ENCODE measurements at regions not wholly inside any gene's neighbourhood (a gene's known extent, or its start where the extent isn't known, plus 50 kb on each side); places are given as distances from the start of the nearest gene placed in this dataset.

- TF ChIP-seq, protein P1, sequence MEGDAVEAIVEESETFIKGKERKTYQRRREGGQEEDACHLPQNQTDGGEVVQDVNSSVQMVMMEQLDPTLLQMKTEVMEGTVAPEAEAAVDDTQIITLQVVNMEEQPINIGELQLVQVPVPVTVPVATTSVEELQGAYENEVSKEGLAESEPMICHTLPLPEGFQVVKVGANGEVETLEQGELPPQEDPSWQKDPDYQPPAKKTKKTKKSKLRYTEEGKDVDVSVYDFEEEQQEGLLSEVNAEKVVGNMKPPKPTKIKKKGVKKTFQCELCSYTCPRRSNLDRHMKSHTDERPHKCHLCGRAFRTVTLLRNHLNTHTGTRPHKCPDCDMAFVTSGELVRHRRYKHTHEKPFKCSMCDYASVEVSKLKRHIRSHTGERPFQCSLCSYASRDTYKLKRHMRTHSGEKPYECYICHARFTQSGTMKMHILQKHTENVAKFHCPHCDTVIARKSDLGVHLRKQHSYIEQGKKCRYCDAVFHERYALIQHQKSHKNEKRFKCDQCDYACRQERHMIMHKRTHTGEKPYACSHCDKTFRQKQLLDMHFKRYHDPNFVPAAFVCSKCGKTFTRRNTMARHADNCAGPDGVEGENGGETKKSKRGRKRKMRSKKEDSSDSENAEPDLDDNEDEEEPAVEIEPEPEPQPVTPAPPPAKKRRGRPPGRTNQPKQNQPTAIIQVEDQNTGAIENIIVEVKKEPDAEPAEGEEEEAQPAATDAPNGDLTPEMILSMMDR (conservative IDR thresholded peaks at IDR 0.05 in 1 of 2, IDR thresholded peaks at IDR 0.05 in 1 of 2; ENCODE audit: low read depth in 1 of 2, low read length in 2 of 2) = no peak
- TF ChIP-seq EZH2 (IDR thresholded peaks at IDR 0.05; ENCODE audit: low read length, missing control alignments) = no peak
Observed at GRCh38 chr13:36493046-36493445, 60.8 kb downstream of the CCNA1 start.

All from fibroblast of lung (primary cell).